ENCODE measurements at regions not wholly inside any gene's neighbourhood (a gene's known extent, or its start where the extent isn't known, plus 50 kb on each side); places are given as distances from the start of the nearest gene placed in this dataset.

GRCh38 chr3:124203292-124203691 is 211.4 kb upstream of the ROPN1 start:
- no peak for TF ChIP-seq POLR2AphosphoS5 (IDR thresholded peaks at IDR 0.05; ENCODE audit: low read depth)
- no peak for TF ChIP-seq CTCF (IDR thresholded peaks at IDR 0.05; ENCODE audit: insufficient read depth, low read length)
- TF ChIP-seq GABPA (IDR thresholded peaks at IDR 0.05; ENCODE audit: low read depth), result no peak
- no peak for TF ChIP-seq REST (IDR thresholded peaks at IDR 0.05; ENCODE audit: insufficient replicate concordance, low read depth)
- TF ChIP-seq SPI1 (IDR thresholded peaks at IDR 0.05; ENCODE audit: borderline replicate concordance, low read depth), result no peak
